ENCODE measurements at regions not wholly inside any gene's neighbourhood (a gene's known extent, or its start where the extent isn't known, plus 50 kb on each side); places are given as distances from the start of the nearest gene placed in this dataset.

- H3K4me3 ChIP-seq (ENCODE audit: low read length, poor library complexity, severe bottlenecking), result no peak overlapping the region
- H3K9me3 ChIP-seq (ENCODE audit: insufficient read depth, low read depth, low read length), result peaks cover 7% of the 10 kb centered on the region; the same call in 1 of the 2 replicates
- no peaks in the 10 kb centered on the region for H3K27me3 ChIP-seq (ENCODE audit: insufficient read depth, low read length, poor library complexity, severe bottlenecking)
- no peak overlapping the region for H3K4me2 ChIP-seq (ENCODE audit: low read depth, low read length, poor library complexity, severe bottlenecking)
- no peaks in the 10 kb centered on the region for H4K20me1 ChIP-seq (ENCODE audit: insufficient read depth, low read length, poor library complexity, severe bottlenecking)
- H3K9ac ChIP-seq (ENCODE audit: low read depth, low read length, poor library complexity, severe bottlenecking), result no peak overlapping the region
- H2AFZ ChIP-seq (ENCODE audit: low read length), result no peak overlapping the region
- H3K79me2 ChIP-seq (ENCODE audit: insufficient read depth, low read length), result no peaks in the 10 kb centered on the region
- TF ChIP-seq EZH2phosphoT487 (IDR thresholded peaks at IDR 0.05; ENCODE audit: borderline replicate concordance), result no peak
- no peak for TF ChIP-seq CTCF (conservative IDR thresholded peaks at IDR 0.05; ENCODE audit: low read length)
- H3K9me2 ChIP-seq (replicated peaks; ENCODE audit: low read depth, low read length), result no peaks in the 10 kb centered on the region
- peaks cover 23% of the 10 kb centered on the region for H3K4me1 ChIP-seq (ENCODE audit: insufficient read depth, low read length, poor library complexity, severe bottlenecking)
- no peaks in the 10 kb centered on the region for H3F3A ChIP-seq (ENCODE audit: low read depth)
- H3K36me3 ChIP-seq (ENCODE audit: insufficient read depth, low read length), result no peaks in the 10 kb centered on the region
These were observed 162.9 kb upstream of the APCDD1 start for GRCh38 chr18:10291568-10291981.

GRCh38 chr18:10293966-10294365 is 160.5 kb upstream of the APCDD1 start:
- H3K27me3 ChIP-seq (ENCODE audit: insufficient read depth, low read length, poor library complexity, severe bottlenecking), result no peaks in the 10 kb centered on the region
- H3K4me2 ChIP-seq (ENCODE audit: low read depth, low read length, poor library complexity, severe bottlenecking), result no peak overlapping the region
- peaks cover 17% of the 10 kb centered on the region for H3K4me1 ChIP-seq (ENCODE audit: insufficient read depth, low read length, poor library complexity, severe bottlenecking)
- H3K4me3 ChIP-seq (ENCODE audit: low read length, poor library complexity, severe bottlenecking), result no peak overlapping the region
- no peaks in the 10 kb centered on the region for H3F3A ChIP-seq (ENCODE audit: low read depth)
- H4K20me1 ChIP-seq (ENCODE audit: insufficient read depth, low read length, poor library complexity, severe bottlenecking), result no peaks in the 10 kb centered on the region
- TF ChIP-seq CTCF (conservative IDR thresholded peaks at IDR 0.05; ENCODE audit: low read length), result no peak
- no peak for TF ChIP-seq EZH2phosphoT487 (IDR thresholded peaks at IDR 0.05; ENCODE audit: borderline replicate concordance)
- no peaks in the 10 kb centered on the region for H3K9me2 ChIP-seq (replicated peaks; ENCODE audit: low read depth, low read length)
- H2AFZ ChIP-seq (ENCODE audit: low read length), result no peak overlapping the region
- H3K9me3 ChIP-seq (ENCODE audit: insufficient read depth, low read depth, low read length), result 0 out of 2 replicates have a peak, but pooled peaks cover 4% of the 10 kb centered on the region
- H3K36me3 ChIP-seq (ENCODE audit: insufficient read depth, low read length), result no peaks in the 10 kb centered on the region
- no peaks in the 10 kb centered on the region for H3K79me2 ChIP-seq (ENCODE audit: insufficient read depth, low read length)
- no peak overlapping the region for H3K9ac ChIP-seq (ENCODE audit: low read depth, low read length, poor library complexity, severe bottlenecking)

GRCh38 chr18:10295751-10296150 is 158.7 kb upstream of the APCDD1 start:
- H3K4me3 ChIP-seq (ENCODE audit: low read length, poor library complexity, severe bottlenecking), result no peak overlapping the region
- H4K20me1 ChIP-seq (ENCODE audit: insufficient read depth, low read length, poor library complexity, severe bottlenecking), result no peaks in the 10 kb centered on the region
- no peaks in the 10 kb centered on the region for H3K9me2 ChIP-seq (replicated peaks; ENCODE audit: low read depth, low read length)
- H3F3A ChIP-seq (ENCODE audit: low read depth), result no peaks in the 10 kb centered on the region
- no peak overlapping the region for H3K9ac ChIP-seq (ENCODE audit: low read depth, low read length, poor library complexity, severe bottlenecking)
- H3K27me3 ChIP-seq (ENCODE audit: insufficient read depth, low read length, poor library complexity, severe bottlenecking), result no peaks in the 10 kb centered on the region
- H3K36me3 ChIP-seq (ENCODE audit: insufficient read depth, low read length), result no peaks in the 10 kb centered on the region
- peaks cover 15% of the 10 kb centered on the region for H3K4me1 ChIP-seq (ENCODE audit: insufficient read depth, low read length, poor library complexity, severe bottlenecking)
- H3K4me2 ChIP-seq (ENCODE audit: low read depth, low read length, poor library complexity, severe bottlenecking), result no peak overlapping the region
- no peaks in the 10 kb centered on the region for H3K79me2 ChIP-seq (ENCODE audit: insufficient read depth, low read length)
- no peak overlapping the region for H2AFZ ChIP-seq (ENCODE audit: low read length)
- TF ChIP-seq CTCF (conservative IDR thresholded peaks at IDR 0.05; ENCODE audit: low read length) (no peak), EZH2phosphoT487 (IDR thresholded peaks at IDR 0.05; ENCODE audit: borderline replicate concordance) (no peak)
- no peaks in the 10 kb centered on the region for H3K9me3 ChIP-seq (ENCODE audit: insufficient read depth, low read depth, low read length)
